A673 (cell line): ENCODE measurements at regions not wholly inside any gene's neighbourhood (a gene's known extent, or its start where the extent isn't known, plus 50 kb on each side); places are given as distances from the start of the nearest gene placed in this dataset.

ENCODE experiments used
- CTCF ChIP-seq: fragments of 300-800, 200-600 bp; sonication (generic); conservative IDR thresholded peaks from 2 replicates; pipeline ENCODE4 v1.5.1; 2017; ENCODE audit warnings: low read depth, mild to moderate bottlenecking, antibody characterized with exemption, low read length, moderate library complexity, mixed read lengths
- EZH2 ChIP-seq: fragments of 200-600 bp; sonication (generic); IDR thresholded peaks from 2 replicates; pipeline ENCODE4 v1.6.1; 2017; ENCODE audit warnings: borderline replicate concordance, low read depth, mild to moderate bottlenecking, mixed read lengths, antibody characterized with exemption, low read length; ENCODE audit not compliant: poor library complexity, severe bottlenecking

- no peak for TF ChIP-seq CTCF
- TF ChIP-seq EZH2 = no peak
Observed at GRCh38 chr11:134615041-134615615, 203.1 kb upstream of the B3GAT1 start.
